K562 (cell line): ENCODE measurements at regions not wholly inside any gene's neighbourhood (a gene's known extent, or its start where the extent isn't known, plus 50 kb on each side); places are given as distances from the start of the nearest gene placed in this dataset.

Experiments used
- ATAC-seq: fragments of 200-7000 bp; cut with Tn5 transposase; 3 replicates; pipeline ENCODE4 v1.9.1; 2020; ENCODE audit warnings: moderate library complexity
- BruUV-seq: library from RNA; stranded (reverse); fragments of 400-500 nt; replicated peaks from 2 replicates; lab custom pipeline; 2021; lab: Mats Ljungman, UMichigan
- CTCF ChIA-PET: fragments of 300-600 bp; formaldehyde crosslinking; extraction: SDS; loops from one replicate; lab custom pipeline; 2021; ENCODE audit warnings: low intra/inter-chr PET ratio; lab: Yijun Ruan, JAX
- POLR2A ChIA-PET: fragments of 300-600, 350-650 bp; sonication (Branson Sonifier 250); formaldehyde crosslinking; extraction: SDS; loops from one replicate; lab custom pipeline; 2021; ENCODE audit warnings: antibody characterized with exemption, inconsistent platforms; lab: Yijun Ruan, JAX
- DNase-seq, 4 experiments: peaks; one replicate each; pipeline versions ENCODE4 v3.0.0 to v3.0.0-alpha.2; 2011 to 2018; ENCODE audit warnings: low spot score in 3 of 4, mixed read lengths in 3 of 4; ENCODE audit errors: extremely low read depth in 1 of 4
- FAIRE-seq: peaks from 2 replicates; lab custom pipeline; 2011; peaks lifted over from hg19 to GRCh38; lab: Jason Lieb, UNC
- H2AFZ ChIP-seq: 2 replicates; pipeline ENCODE4 v1.6.0; 2011; ENCODE audit warnings: low read depth, low read length, control low read depth, inconsistent platforms
- H3K27ac ChIP-seq: fragments of 200-600 bp; 3 replicates; pipeline ENCODE4 v1.8.0; 2011; ENCODE audit warnings: low read depth, mild to moderate bottlenecking, control low read depth, inconsistent platforms, low read length, moderate library complexity, mixed read lengths; ENCODE audit errors: extremely low read depth
- H3K27me3 ChIP-seq, 2 experiments: fragments of 300-600 bp in 1 of 2; 2 replicates in 1 of 2; 3 replicates in 1 of 2; pipeline versions ENCODE4 v1.6.0 to v1.8.0; 2011; ENCODE audit warnings: inconsistent platforms in 2 of 2, low read length in 2 of 2, mild to moderate bottlenecking in 1 of 2, mixed read lengths in 1 of 2, moderate library complexity in 1 of 2; ENCODE audit not compliant: control insufficient read depth in 2 of 2, insufficient read depth in 2 of 2
- H3K36me3 ChIP-seq: fragments of 300-600 bp; 3 replicates; pipeline ENCODE4 v1.8.0; 2011; ENCODE audit warnings: mild to moderate bottlenecking, low read length, inconsistent platforms; ENCODE audit not compliant: control insufficient read depth, insufficient read depth
- H3K4me1 ChIP-seq, 2 experiments: fragments of 200-600 bp in 1 of 2; replicated peaks in 1 of 2; 2 replicates in 1 of 2; 3 replicates in 1 of 2; pipeline versions ENCODE4 v1.5.1 to v1.8.0; 2011; ENCODE audit warnings: inconsistent platforms in 2 of 2, low read length in 2 of 2, mild to moderate bottlenecking in 1 of 2, mixed read lengths in 1 of 2, moderate library complexity in 1 of 2; ENCODE audit not compliant: control insufficient read depth in 2 of 2, insufficient read depth in 2 of 2
- H3K4me2 ChIP-seq: 2 replicates; pipeline ENCODE4 v1.6.1; 2011; ENCODE audit warnings: low read length, control low read depth, inconsistent platforms, mixed read lengths; ENCODE audit not compliant: insufficient read depth
- H3K4me3 ChIP-seq: fragments of 200-600 bp; sonication (generic), shearing (Covaris generic); 2 replicates; pipeline ENCODE4 v1.5.1; 2016; ENCODE audit warnings: control low read depth, inconsistent platforms
- H3K79me2 ChIP-seq: fragments of 200-600 bp; 3 replicates; pipeline ENCODE4 v1.8.0; 2011; ENCODE audit warnings: low read length, inconsistent platforms; ENCODE audit not compliant: control insufficient read depth, insufficient read depth
- H3K9ac ChIP-seq, 2 experiments: 2 replicates each; pipeline versions ENCODE4 v1.6.0 to v1.6.1; 2011; ENCODE audit warnings: low read depth in 2 of 2, low read length in 2 of 2, control low read depth in 1 of 2, inconsistent platforms in 1 of 2, mild to moderate bottlenecking in 1 of 2, mixed read lengths in 1 of 2; ENCODE audit not compliant: insufficient read depth in 1 of 2
- H3K9me1 ChIP-seq: one replicate; pipeline ENCODE4 v1.6.0; 2011; ENCODE audit warnings: inconsistent platforms, mild to moderate bottlenecking, low read length, moderate library complexity; ENCODE audit not compliant: control insufficient read depth, insufficient read depth
- H3K9me3 ChIP-seq: replicated peaks from 2 replicates; pipeline ENCODE4 v1.5.1; 2011; ENCODE audit warnings: low read depth, low read length, inconsistent platforms; ENCODE audit not compliant: control insufficient read depth, insufficient read depth
- H4K20me1 ChIP-seq: replicated peaks from 2 replicates; pipeline ENCODE4 v1.6.1; 2011; ENCODE audit warnings: low read length, inconsistent platforms, mixed read lengths; ENCODE audit not compliant: control insufficient read depth, insufficient read depth
- JUND ChIP-seq, 2 experiments: IDR thresholded peaks; 2 replicates in 1 of 2; 3 replicates in 1 of 2; pipeline ENCODE4 v1.6.1; 2011; ENCODE audit warnings: borderline replicate concordance in 2 of 2, low read depth in 2 of 2, low read length in 2 of 2, improper control_type of control experiment in 1 of 2, missing biosample characterization in 1 of 2, missing genetic modification characterization in 1 of 2, missing genetic modification reagents in 1 of 2
- POU5F1 ChIP-seq: fragments of 150-350 bp; IDR thresholded peaks from 2 replicates; pipeline ENCODE4 v1.6.1; 2014; ENCODE audit warnings: borderline replicate concordance, low read length, low read depth, mild to moderate bottlenecking; ENCODE audit not compliant: partially characterized antibody
- PTRF ChIP-seq: fragments of 450-650 bp; IDR thresholded peaks from 2 replicates; pipeline ENCODE4 v1.6.1; 2016; ENCODE audit warnings: mild to moderate bottlenecking, missing genetic modification characterization, missing compliant biosample characterization
- RERE ChIP-seq: sonication (generic); formaldehyde crosslinking; IDR thresholded peaks from 2 replicates; pipeline ENCODE4 v1.8.0; 2023; ENCODE audit warnings: missing genetic modification reagents, mild to moderate bottlenecking, borderline replicate concordance
- SMAD2 ChIP-seq: fragments of 150-350 bp; IDR thresholded peaks from 2 replicates; pipeline ENCODE4 v1.6.1; 2014; ENCODE audit warnings: low read depth, mild to moderate bottlenecking, low read length
- ZBTB9 ChIP-seq: fragments of 450-650 bp; formaldehyde crosslinking; IDR thresholded peaks from 2 replicates; pipeline ENCODE4 v1.4.0; 2020; ENCODE audit warnings: mild to moderate bottlenecking, moderate library complexity
- WGBS: fragments of 100-300 bp; shearing (Covaris generic); methylation state at CpG from one replicate; pipeline ENCODE4 v1.1.6; 2016; ENCODE audit warnings: low coverage, mixed read lengths; ENCODE audit not compliant: insufficient coverage; ENCODE audit errors: missing lambda C conversion rate; 5-methylcytosine and 5-hydroxymethylcytosine counted together
- in situ Hi-C: fragments of 300-500 bp; cut with MboI; formaldehyde crosslinking; loops from 4 replicates; pipeline ENCODE4 v1.15.0; 2018; ENCODE audit warnings: inconsistent platforms, mixed read lengths
- intact Hi-C: fragments of 100-400 bp; cut with micrococcal nuclease; formaldehyde crosslinking; loops from 2 replicates; pipeline ENCODE4 v1.14.2; 2022
- TF ChIP-seq, protein P1 (sequence below): fragments of 450-650 bp; formaldehyde crosslinking; IDR thresholded peaks from 2 replicates; pipeline ENCODE4 v1.4.0; 2020; ENCODE audit warnings: mild to moderate bottlenecking, mixed read lengths

GRCh38 chr10:33534416-33534815, 199.9 kb upstream of the NRP1 start (continued):
- TF ChIP-seq, protein P1, sequence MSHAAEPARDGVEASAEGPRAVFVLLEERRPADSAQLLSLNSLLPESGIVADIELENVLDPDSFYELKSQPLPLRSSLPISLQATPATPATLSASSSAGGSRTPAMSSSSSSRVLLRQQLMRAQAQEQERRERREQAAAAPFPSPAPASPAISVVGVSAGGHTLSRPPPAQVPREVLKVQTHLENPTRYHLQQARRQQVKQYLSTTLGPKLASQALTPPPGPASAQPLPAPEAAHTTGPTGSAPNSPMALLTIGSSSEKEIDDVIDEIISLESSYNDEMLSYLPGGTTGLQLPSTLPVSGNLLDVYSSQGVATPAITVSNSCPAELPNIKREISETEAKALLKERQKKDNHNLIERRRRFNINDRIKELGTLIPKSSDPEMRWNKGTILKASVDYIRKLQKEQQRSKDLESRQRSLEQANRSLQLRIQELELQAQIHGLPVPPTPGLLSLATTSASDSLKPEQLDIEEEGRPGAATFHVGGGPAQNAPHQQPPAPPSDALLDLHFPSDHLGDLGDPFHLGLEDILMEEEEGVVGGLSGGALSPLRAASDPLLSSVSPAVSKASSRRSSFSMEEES (CRISPR knock-in tag) = no peak
- TF ChIP-seq JUND (IDR thresholded peaks at IDR 0.05; ENCODE audit: borderline replicate concordance, low read depth, low read length) (no peak), JUND (tag; IDR thresholded peaks at IDR 0.05; ENCODE audit: borderline replicate concordance, low read depth, low read length) (no peak), SMAD2 (no peak), PTRF (tag) (no peak), ZBTB9 (no peak)

- no peak overlapping the region for H3K4me3 ChIP-seq
- H3K4me2 ChIP-seq = no peak overlapping the region
- no peak for DNase-seq
- no peaks in the 10 kb centered on the region for H3K4me1 ChIP-seq
- no peaks in the 10 kb centered on the region for H4K20me1 ChIP-seq
- intact Hi-C loops = no loop called here
- no peaks in the 10 kb centered on the region for H3K79me2 ChIP-seq
- WGBS = 3% methylated on average over 5 of the region's 5 CpGs
- H3K36me3 ChIP-seq = no peaks in the 10 kb centered on the region
- in situ Hi-C loops = no loop called here
- ChIA-PET CTCF (no interaction called here), POLR2A (interaction anchor here (0.6 kb wide), 1 partner anchor 474 kb away, joined by 3 read pairs; no protein-coding TSS in a partner anchor)
- no peaks in the 10 kb centered on the region for H3K27me3 ChIP-seq
- no peaks in the 10 kb centered on the region for H3K9me1 ChIP-seq
- H3K9ac ChIP-seq = no peak overlapping the region
- ATAC-seq = no peak
- no TSS peak for BruUV-seq
- H3K27ac ChIP-seq = no peak overlapping the region
- no peak for FAIRE-seq
- no peak overlapping the region for H2AFZ ChIP-seq
- no peaks in the 10 kb centered on the region for H3K9me3 ChIP-seq
- no peak for TF ChIP-seq RERE (CRISPR knock-in tag)
- TF ChIP-seq POU5F1 = no peak
Measured at GRCh38 chr10:33533612-33534011, 199.1 kb upstream of the NRP1 start.
